ENCODE measurements at regions not wholly inside any gene's neighbourhood (a gene's known extent, or its start where the extent isn't known, plus 50 kb on each side); places are given as distances from the start of the nearest gene placed in this dataset.

DNA sequence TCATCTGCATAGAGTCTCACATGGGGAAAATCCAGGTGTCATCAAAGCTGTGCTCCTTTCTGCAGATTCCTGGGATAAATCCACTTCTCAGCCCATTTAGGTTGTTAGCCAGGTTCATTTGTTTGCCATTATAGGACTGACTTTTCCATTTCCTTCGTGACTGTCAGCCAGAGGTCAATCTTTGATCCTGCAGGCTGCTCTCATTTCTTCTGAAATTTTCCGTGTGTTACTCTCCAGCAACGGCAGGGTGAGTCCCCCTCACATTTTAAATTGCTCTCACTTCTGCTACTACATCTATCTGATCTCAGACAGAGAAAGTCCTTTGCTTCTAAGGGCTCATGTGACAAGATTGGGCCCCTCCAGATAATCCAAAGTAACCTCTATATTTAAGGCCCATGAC lies 150.7 kb upstream of the BET1 start:
- TF ChIP-seq POLR2AphosphoS5 (IDR thresholded peaks at IDR 0.05) = no peak
- TF ChIP-seq, protein P1, sequence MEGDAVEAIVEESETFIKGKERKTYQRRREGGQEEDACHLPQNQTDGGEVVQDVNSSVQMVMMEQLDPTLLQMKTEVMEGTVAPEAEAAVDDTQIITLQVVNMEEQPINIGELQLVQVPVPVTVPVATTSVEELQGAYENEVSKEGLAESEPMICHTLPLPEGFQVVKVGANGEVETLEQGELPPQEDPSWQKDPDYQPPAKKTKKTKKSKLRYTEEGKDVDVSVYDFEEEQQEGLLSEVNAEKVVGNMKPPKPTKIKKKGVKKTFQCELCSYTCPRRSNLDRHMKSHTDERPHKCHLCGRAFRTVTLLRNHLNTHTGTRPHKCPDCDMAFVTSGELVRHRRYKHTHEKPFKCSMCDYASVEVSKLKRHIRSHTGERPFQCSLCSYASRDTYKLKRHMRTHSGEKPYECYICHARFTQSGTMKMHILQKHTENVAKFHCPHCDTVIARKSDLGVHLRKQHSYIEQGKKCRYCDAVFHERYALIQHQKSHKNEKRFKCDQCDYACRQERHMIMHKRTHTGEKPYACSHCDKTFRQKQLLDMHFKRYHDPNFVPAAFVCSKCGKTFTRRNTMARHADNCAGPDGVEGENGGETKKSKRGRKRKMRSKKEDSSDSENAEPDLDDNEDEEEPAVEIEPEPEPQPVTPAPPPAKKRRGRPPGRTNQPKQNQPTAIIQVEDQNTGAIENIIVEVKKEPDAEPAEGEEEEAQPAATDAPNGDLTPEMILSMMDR (IDR thresholded peaks at IDR 0.05) = no peak
